GM18499 (cell line): ENCODE measurements at regions not wholly inside any gene's neighbourhood (a gene's known extent, or its start where the extent isn't known, plus 50 kb on each side); places are given as distances from the start of the nearest gene placed in this dataset.
"Not testable (repeated sequence)": the region's sequence is repeated elsewhere in the genome, so short reads cannot be mapped to it uniquely, and the experiment has no call there.

Source experiments
- ATAC-seq: cut with Tn5 transposase; IDR thresholded peaks from one replicate; pipeline ENCODE4 v1.9.1; 2021; ENCODE audit warnings: moderate number of reproducible peaks; ENCODE audit not compliant: insufficient read depth, unreplicated experiment

DNA sequence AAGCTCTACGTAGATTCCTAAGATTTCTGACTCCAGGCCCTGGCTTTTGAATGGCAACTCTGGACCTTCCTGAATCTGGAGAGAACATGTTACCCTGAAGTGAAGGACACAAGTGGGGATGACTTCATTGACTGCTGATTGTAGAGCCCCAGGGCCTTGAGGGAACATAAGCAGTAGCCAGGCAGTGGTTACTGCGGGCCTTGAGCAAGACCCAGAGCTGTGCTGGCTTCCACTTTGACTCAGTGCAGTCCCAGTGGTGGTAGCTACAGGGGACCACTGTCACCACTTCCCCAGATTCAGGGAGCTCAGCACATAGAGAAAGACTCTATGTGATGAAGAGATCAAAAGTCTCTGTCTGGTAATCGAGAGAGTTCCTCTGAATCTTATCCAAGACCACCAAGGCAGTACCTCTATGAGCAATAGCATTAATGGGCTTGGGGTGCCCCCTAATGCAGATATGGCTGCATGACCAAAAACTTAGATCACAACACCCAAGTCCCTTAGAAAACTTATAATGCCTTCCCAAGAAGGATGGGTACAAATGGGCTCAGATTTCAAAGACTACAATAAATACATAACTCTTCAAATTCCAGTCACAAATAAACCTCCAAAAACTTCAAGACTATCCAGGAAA lies 1278.3 kb downstream of the AMY1C start:
- no peak for ATAC-seq

DNA sequence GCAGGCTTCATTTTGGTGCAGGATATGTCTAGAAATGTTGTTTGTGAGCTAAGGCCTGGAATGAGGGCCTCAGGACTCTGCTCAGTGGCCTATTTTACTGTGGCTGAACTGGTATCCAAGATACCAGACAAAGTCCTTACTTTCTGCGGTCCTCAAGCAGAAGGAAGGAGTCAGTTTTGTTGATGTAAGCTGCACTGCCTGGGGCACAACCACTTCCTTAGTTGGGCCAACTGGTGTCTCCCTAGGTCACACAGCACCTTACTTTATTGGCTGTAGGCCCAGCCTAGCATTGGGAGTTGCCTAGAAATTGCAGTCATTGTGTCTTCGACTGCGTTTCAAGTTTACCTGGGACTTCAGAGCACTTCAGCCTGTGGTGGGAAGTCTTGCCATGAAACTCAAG lies 1322.7 kb downstream of the AMY1C start:
- ATAC-seq: no peak

DNA sequence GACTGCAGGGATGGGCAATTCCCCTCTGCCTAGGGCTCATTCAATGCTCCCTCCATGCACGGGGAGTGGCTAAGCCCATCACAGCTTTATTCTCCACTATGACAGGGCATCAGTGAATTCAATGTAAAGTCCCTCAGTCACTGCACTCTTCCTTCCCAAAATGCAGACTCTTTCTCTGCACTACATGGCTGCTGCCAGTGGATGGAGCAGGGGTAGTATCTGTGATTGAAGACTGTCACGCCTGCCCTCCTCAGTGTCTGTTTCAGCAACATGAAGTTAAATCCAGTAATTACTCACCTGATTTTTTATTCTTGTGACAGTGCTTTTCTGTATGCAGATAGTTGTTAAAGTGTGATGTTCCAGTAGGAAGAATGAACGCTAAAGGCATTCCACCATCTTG lies 1323.2 kb downstream of the AMY1C start:
- ATAC-seq: no peak

DNA sequence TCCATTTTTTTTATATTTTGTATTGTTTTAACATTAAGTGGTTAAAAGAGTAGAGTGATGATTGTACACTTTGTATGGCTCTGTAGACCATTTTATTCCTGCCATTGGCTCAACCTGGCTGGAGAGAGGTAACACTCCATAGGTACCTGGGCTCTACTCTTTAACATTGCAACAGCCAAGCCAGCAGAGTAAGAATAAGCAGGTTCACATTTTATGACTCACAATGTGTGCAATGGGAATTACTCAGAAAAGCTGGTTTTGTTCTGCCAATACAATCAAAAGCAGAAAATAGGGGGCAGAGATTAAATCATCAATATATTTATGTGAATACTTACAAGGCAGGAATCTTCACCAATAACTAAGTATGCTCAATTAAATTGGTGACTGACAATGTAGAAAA lies 1324.0 kb downstream of the AMY1C start:
- ATAC-seq: no peak

DNA sequence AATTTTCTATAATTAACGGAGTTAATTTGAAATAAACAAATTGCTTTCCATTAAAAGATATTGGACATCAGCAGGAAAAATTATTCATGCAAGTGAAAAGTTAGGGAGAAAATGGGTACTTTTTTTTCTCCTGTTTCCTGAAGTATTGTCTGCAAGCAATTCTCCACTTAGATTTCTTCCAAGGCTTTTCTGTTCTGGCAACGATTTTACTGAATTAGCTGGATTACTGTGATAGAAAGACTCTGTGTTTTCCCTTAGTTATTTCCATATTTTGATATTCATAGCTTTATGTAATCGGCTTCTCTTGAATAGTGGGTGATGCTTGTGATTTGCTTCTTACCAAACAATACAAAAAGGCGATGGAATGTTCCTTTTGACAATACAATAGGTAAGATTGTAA lies 1333.9 kb downstream of the AMY1C start:
- ATAC-seq: no peak

DNA sequence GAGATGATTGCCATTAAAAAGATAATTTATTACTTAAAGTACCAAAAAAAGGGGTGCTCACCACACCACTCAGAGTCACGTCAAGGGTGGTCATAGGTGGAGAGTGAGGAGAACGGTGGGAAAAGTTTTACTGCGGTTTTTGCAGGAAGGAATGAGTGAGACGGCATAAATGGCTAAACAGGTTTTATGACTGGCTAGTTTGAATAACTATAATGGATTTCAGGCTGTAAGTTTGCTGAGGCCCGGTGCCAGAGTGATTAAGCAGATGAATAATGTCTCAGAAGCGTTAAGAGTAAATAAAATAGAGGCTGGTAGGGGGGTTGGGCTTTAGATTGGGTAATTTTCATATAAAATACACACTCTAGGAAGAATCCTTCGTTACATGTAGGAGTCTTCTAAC lies 1337.8 kb downstream of the AMY1C start:
- ATAC-seq: no peak

DNA sequence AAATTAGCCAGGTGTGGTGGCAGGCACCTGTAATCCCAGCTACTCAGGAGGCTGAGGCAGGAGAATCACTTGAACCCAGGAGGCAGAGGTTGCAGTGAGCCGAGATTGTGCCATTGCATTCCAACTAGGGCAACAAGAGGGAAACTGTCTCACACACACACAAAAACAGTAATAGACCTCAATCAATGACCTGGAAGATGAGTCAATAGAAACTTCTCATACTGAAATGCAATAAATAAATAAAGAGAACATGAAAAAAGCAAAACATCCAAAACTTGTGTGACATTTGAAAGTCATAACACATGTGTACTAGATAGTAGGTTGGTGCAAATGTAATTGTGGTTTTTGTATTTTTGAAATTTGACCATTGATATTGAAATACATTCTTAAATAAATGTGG lies 1338.5 kb downstream of the AMY1C start:
- no peak for ATAC-seq

DNA sequence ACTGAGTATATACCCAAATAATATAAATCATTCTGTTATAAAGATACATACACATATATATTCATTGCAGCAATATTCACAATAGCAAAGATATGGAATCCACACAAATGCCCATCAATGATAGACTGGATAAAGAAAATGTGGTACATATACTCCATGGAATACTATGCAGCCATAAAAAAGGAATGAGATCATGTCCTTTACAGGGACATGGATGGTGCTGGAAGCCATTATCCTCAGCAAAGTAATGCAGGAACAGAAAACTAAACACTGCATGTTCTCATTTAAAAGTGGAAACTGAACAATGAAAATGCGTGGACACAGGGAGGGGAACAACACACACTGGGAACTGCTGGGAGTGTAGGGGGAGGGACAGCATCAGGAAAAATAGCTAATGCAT lies 1344.2 kb downstream of the AMY1C start:
- not testable (repeated sequence) for ATAC-seq

DNA sequence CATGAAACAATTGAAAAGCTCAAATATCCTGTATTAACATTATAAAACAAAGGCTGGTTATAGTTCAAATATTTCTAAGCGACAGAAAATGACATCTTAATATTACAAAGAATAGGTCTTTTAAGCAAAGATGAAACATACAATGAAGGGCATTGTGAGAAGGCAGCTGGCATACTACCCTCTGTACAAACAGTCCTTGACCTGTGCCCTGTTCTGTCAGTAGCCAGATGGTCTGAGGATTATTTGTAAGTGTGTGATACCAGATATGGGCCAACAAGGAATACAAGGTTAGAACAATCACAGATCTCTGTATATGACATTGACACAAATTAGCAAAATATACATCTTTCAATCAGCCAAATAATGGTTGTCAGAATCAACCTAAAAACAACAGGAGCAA lies 1350.4 kb downstream of the AMY1C start:
- no peak for ATAC-seq

DNA sequence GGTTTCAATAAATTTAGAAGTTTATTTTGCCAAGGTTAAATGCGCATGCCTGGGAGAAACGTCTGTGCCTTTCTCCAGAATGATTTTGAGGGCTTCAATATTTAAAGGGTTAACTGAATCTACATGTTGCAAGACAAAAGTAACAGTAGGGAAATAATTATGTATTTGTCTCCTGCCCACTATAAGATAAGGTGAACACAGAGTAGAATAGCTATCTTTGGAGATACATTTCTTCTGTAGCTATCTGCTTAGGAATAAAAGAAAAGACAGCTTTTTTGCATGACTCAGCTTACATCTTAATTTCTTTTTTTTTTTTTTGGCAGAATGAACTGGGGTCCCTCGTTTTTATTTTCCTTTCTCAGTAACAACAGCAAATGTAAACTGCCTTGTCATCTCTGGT lies 1351.6 kb downstream of the AMY1C start:
- no peak for ATAC-seq

DNA sequence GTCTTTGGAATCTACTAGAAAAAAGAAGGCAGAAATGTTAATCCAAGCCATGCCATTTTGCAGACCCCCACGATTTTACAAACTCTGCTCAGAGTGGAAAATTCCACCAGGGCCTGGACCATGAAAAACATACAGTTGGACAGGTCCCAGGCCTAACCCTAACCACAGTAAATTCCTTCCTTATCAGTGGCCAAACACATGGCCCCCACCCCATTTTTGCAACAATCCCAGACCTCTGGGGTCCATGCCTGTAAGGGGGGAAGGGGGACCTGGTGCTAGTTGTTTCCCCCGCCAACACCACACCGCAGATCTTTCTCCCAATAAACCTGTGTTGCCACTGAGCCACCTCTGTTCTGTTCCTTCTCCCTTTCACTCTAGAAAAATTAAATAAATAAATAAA lies 1352.7 kb downstream of the AMY1C start:
- no peak for ATAC-seq

DNA sequence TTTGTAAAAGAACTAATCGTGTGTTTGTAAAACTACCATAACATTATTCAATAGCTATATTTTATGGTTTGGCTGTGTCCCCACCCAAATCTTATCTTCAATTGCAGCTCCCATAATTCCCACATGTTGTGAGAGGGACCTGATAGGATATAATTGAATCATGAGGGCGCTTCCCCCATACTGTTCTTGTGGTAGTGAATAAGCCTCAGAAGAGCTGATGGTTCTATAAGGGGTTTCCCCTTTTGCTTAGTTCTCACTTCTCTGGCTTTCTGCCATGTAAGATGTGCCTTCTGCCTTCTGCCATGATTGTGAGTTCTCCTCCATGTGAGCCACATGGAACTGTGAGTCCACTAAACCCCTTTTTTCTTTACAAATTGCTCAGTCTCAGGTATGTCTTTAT lies 1372.3 kb downstream of the AMY1C start:
- ATAC-seq: no peak

DNA sequence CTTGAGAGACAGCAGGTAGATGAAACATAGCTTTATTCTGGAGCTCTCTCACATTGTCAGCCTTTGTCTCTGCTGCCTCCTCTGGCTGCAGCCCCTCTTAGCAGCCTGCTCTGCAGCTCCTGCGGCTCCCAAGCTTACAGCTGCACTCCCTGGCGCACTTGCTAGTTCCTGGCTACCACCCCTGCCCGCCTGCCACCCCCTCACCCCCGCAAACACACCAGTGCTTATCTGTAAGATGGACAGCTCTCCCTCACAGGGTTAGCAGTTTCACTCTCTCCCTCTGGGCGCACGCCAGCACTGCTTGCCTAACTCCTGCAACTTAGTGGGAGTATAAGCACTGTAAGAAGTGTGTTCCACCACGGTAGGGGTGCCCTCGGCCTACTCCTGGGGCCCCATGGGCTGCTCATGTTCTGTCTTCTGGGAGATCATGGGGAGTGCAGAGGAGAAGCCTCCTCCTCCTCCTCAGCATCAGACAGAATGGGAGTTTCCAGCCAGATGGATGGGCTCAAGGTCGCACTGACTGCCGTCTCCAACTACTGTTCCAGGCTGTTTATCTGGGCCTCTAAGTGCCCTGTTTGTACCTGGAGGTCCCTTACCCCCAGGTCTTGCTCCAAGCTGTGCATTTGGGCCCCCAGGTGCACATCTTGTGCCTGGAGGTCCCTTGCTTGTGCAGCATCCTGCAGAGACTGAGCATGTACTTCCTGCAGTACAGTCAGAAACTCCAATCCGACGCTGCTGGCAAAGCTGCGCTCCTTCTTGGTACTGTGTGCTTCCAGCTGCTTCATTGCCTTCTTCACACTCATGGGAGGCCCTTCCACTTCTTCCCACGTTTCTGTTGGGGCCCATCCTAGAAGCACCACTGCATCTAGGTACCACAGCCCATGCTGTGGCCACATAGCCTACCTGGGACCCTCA lies 1388.1 kb downstream of the AMY1C start:
- no peak for ATAC-seq

DNA sequence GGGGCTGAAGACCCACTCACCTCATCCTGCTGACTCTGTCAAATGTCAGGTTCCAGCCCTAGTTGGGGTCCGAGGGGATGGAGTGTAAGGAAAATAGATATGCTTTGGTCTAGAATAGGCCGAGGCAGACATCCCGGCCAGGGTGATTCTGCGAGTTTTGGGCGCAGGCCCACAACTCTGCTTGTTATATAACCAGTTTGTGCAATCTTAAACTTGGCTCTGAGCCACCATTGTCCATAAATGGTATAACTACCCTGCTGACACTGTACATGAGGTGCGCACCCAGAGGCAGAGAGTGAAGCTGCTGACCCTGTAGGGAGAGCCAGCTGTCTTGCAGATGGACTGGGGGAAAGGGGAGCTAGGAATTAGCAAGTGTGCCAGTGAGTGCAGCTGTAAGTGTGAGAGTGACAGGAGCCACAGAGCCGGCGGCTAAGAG lies 1388.8 kb downstream of the AMY1C start:
- ATAC-seq: no peak

DNA sequence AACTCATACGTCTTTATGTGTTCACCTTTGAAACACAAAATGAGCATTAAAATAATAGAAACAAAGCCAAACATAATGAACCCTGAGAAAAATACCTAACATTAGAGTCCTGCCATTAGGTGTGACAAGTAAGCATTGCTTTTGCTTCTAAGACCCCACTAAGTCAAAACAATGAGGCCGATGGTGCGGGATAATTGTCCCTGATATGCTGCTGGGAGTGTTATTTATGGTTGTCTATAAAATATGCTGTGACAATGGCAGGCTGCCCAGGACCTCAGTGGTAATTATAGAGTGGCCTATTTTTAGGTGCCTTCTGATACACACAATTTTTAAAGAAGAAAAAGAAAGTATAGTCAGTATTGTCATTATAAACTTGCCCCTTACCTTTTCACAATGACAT lies 1423.1 kb downstream of the AMY1C start:
- no peak for ATAC-seq

DNA sequence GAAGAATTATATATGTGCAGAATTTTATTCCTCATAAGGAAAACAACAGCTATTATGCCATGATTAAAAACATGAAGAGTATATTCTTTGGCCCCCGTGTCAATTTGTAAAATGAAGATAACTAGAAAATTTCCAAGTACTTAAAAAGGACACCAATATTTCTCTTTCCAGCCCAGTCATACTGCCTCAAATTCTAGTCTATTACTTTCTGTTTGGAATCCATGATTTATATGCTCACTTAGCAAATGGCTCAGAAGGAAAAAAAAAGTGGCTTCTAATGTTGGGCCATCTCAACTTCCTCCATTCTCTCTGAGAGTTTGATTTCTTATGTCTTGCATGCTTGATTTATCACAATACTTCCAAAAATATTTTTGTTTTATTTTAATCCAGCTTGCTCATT lies 1431.1 kb downstream of the AMY1C start:
- ATAC-seq: no peak

DNA sequence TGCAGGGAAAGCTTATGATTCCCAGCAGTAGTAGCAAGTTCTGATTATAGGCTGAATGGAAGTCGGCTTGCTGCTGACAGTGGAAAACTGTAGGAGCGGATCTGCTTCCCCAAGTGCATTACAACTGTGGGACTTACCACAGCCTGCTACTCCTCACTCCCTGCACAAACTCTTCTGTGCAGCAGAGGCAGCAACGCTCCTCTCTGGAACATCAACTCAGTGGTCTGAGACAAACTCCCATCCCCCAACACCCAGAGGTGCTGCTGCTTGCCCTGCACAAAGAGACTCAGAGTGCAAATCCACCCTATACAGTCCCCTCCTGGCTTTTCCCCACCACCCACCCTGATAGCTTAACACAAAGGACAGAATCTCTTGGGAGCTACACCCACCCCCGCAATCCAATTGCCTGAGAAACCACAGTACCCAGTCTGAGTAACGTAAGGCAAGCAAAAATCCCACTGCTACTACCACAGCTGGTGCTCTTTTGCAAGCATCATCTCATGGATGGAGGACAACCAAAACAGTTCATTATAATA lies 1455.2 kb downstream of the AMY1C start:
- ATAC-seq: no peak

DNA sequence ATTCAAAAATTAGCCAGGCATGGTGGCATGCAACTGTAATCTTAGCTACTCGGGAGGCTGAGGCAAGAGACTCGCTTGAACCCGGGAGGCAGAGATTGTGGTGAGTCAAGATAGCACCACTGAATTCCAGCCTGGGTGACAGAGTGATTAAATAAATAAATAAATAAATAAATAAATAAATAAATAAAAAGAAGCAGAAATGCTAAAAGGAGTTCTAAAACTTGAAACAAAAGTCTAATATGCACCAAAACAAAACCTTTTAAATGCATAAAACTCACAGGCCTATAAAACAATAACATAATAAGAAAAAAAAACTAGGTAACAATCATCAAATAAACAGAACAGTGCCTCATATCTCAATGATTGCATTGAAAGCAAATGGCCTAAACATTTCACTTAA lies 1458.9 kb downstream of the AMY1C start:
- no peak for ATAC-seq

DNA sequence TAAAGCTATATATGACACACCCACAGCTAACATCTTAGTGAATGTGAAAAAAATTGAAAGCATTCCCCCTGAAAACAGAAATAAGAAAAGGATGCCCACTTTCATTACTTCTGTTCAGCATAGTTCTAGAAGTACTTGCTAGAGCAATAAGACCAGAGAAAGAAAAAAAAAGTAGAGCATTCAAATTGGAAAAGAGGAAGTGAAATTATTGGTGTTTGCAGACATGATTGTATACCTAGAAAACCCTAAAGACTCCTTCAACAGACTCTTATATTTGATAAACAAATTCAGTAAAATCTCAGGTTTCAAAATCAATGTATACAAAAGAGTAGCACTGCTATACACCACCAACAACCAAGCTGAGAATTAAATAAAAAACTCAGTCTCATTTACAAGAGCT lies 1461.0 kb downstream of the AMY1C start:
- no peak for ATAC-seq

DNA sequence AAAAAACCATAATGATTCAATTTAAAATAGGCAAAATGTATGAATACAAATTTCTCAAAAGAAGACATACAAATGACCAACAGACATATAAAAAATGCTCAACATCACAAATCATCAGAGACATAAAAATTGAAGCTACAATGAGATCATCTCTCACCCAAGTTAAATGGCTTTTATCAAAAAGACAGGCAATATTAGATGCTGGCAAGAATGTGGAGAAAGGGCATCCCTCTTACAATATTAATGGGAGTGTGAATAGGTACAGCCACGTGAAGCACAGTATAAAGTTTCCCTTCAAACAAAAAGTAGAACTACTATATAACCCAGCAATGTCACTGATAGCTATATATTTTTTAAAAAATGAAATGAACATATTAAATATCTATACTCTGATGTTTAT lies 1481.7 kb downstream of the AMY1C start:
- ATAC-seq: no peak

DNA sequence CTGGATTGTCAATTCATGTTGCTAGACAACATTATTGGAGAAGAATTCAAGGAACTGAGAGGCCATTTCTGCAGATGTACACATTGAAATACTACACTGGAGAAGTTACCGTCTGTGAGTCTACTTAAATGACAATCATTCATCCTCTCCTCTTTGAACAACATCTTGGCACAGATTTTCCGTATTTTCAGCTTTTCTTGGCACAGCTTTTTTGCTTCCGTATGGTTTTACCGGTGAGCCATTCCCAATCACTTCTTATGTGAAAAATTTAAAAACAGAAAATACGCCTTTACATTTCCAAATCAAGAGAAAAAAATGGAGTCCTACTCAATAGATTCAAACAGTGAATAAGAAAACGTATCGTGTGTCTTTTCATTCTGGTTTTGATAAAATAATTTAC lies 1493.7 kb downstream of the AMY1C start:
- ATAC-seq: no peak

DNA sequence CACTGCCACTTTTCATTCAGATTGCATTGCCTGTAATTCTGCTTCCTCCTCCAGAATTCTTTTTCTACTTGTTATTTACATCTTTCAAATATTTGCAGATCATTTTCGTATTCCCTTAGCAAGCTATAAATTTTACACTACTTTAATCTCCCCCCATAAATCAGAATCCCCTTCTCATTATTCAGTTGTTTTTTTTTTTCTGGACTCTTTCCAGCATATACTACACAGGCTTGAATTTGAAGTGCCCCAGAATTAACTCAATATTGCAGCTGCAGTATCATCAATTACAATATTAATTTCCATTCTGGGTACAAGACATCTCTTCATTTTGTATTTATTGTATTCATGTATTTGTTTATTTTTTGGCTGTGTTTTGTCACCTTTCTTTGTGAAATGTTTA lies 1494.3 kb downstream of the AMY1C start:
- ATAC-seq: no peak
